ENCODE measurements at regions not wholly inside any gene's neighbourhood (a gene's known extent, or its start where the extent isn't known, plus 50 kb on each side); places are given as distances from the start of the nearest gene placed in this dataset.

DNA sequence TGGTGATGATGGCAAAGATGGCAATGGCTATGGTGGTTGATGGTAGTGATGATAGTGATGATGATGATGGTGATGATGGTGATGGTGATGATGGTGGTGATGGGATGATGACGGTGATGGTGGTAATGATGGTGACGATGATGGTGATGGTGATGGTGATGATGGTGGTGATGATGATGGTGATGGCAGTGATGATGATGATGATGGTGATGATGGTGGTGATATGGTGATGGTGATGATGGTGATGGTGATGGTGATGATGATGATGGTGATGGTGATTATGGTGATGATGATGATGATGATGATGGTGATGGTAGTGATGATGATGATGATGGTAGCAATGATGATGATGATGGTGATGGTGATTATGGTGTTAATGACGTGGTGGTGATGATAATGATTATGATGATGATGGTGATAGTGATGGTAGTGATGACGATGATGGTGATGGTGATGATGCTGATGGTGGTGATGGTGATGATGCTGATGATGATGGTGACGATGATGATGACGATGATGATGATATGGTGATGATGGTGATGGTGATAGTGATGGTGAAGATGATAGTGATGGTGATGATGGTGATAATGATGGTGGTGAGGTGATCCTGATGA, 232.1 kb downstream of the BRD1 start:
- TF ChIP-seq CTCF (IDR thresholded peaks at IDR 0.05): no peak
- TF ChIP-seq POLR2AphosphoS5 (IDR thresholded peaks at IDR 0.05): no peak
- TF ChIP-seq POLR2A (IDR thresholded peaks at IDR 0.05): no peak
